K562 (cell line): ENCODE measurements at regions not wholly inside any gene's neighbourhood (a gene's known extent, or its start where the extent isn't known, plus 50 kb on each side); places are given as distances from the start of the nearest gene placed in this dataset.

Experiments used
- ATAC-seq: fragments of 200-7000 bp; cut with Tn5 transposase; 3 replicates; pipeline ENCODE4 v1.9.1; 2020; ENCODE audit warnings: moderate library complexity
- BruUV-seq: library from RNA; stranded (reverse); fragments of 400-500 nt; replicated peaks from 2 replicates; lab custom pipeline; 2021; lab: Mats Ljungman, UMichigan
- CTCF ChIA-PET: fragments of 300-600 bp; formaldehyde crosslinking; extraction: SDS; loops from one replicate; lab custom pipeline; 2021; ENCODE audit warnings: low intra/inter-chr PET ratio; lab: Yijun Ruan, JAX
- POLR2A ChIA-PET: fragments of 300-600, 350-650 bp; sonication (Branson Sonifier 250); formaldehyde crosslinking; extraction: SDS; loops from one replicate; lab custom pipeline; 2021; ENCODE audit warnings: antibody characterized with exemption, inconsistent platforms; lab: Yijun Ruan, JAX
- DNase-seq, 4 experiments: peaks; one replicate each; pipeline versions ENCODE4 v3.0.0 to v3.0.0-alpha.2; 2011 to 2018; ENCODE audit warnings: low spot score in 3 of 4, mixed read lengths in 3 of 4; ENCODE audit errors: extremely low read depth in 1 of 4
- FAIRE-seq: peaks from 2 replicates; lab custom pipeline; 2011; peaks lifted over from hg19 to GRCh38; lab: Jason Lieb, UNC
- H2AFZ ChIP-seq: 2 replicates; pipeline ENCODE4 v1.6.0; 2011; ENCODE audit warnings: low read depth, low read length, control low read depth, inconsistent platforms
- H3K27ac ChIP-seq: fragments of 200-600 bp; 3 replicates; pipeline ENCODE4 v1.8.0; 2011; ENCODE audit warnings: low read depth, mild to moderate bottlenecking, control low read depth, inconsistent platforms, low read length, moderate library complexity, mixed read lengths; ENCODE audit errors: extremely low read depth
- H3K27me3 ChIP-seq, 2 experiments: fragments of 300-600 bp in 1 of 2; 2 replicates in 1 of 2; 3 replicates in 1 of 2; pipeline versions ENCODE4 v1.6.0 to v1.8.0; 2011; ENCODE audit warnings: inconsistent platforms in 2 of 2, low read length in 2 of 2, mild to moderate bottlenecking in 1 of 2, mixed read lengths in 1 of 2, moderate library complexity in 1 of 2; ENCODE audit not compliant: control insufficient read depth in 2 of 2, insufficient read depth in 2 of 2
- H3K36me3 ChIP-seq: fragments of 300-600 bp; 3 replicates; pipeline ENCODE4 v1.8.0; 2011; ENCODE audit warnings: mild to moderate bottlenecking, low read length, inconsistent platforms; ENCODE audit not compliant: control insufficient read depth, insufficient read depth
- H3K4me1 ChIP-seq, 2 experiments: fragments of 200-600 bp in 1 of 2; replicated peaks in 1 of 2; 2 replicates in 1 of 2; 3 replicates in 1 of 2; pipeline versions ENCODE4 v1.5.1 to v1.8.0; 2011; ENCODE audit warnings: inconsistent platforms in 2 of 2, low read length in 2 of 2, mild to moderate bottlenecking in 1 of 2, mixed read lengths in 1 of 2, moderate library complexity in 1 of 2; ENCODE audit not compliant: control insufficient read depth in 2 of 2, insufficient read depth in 2 of 2
- H3K4me2 ChIP-seq: 2 replicates; pipeline ENCODE4 v1.6.1; 2011; ENCODE audit warnings: low read length, control low read depth, inconsistent platforms, mixed read lengths; ENCODE audit not compliant: insufficient read depth
- H3K4me3 ChIP-seq: fragments of 200-600 bp; sonication (generic), shearing (Covaris generic); 2 replicates; pipeline ENCODE4 v1.5.1; 2016; ENCODE audit warnings: control low read depth, inconsistent platforms
- H3K79me2 ChIP-seq: fragments of 200-600 bp; 3 replicates; pipeline ENCODE4 v1.8.0; 2011; ENCODE audit warnings: low read length, inconsistent platforms; ENCODE audit not compliant: control insufficient read depth, insufficient read depth
- H3K9ac ChIP-seq, 2 experiments: 2 replicates each; pipeline versions ENCODE4 v1.6.0 to v1.6.1; 2011; ENCODE audit warnings: low read depth in 2 of 2, low read length in 2 of 2, control low read depth in 1 of 2, inconsistent platforms in 1 of 2, mild to moderate bottlenecking in 1 of 2, mixed read lengths in 1 of 2; ENCODE audit not compliant: insufficient read depth in 1 of 2
- H3K9me1 ChIP-seq: one replicate; pipeline ENCODE4 v1.6.0; 2011; ENCODE audit warnings: inconsistent platforms, mild to moderate bottlenecking, low read length, moderate library complexity; ENCODE audit not compliant: control insufficient read depth, insufficient read depth
- H3K9me3 ChIP-seq: replicated peaks from 2 replicates; pipeline ENCODE4 v1.5.1; 2011; ENCODE audit warnings: low read depth, low read length, inconsistent platforms; ENCODE audit not compliant: control insufficient read depth, insufficient read depth
- H4K20me1 ChIP-seq: replicated peaks from 2 replicates; pipeline ENCODE4 v1.6.1; 2011; ENCODE audit warnings: low read length, inconsistent platforms, mixed read lengths; ENCODE audit not compliant: control insufficient read depth, insufficient read depth
- DLX4 ChIP-seq: fragments of 250-450 bp; sonication (Bioruptor Pico); IDR thresholded peaks from 2 replicates; pipeline ENCODE4 v1.6.1; 2021; ENCODE audit warnings: mild to moderate bottlenecking
- FUS ChIP-seq: fragments of 200-400 bp; formaldehyde crosslinking; optimal IDR thresholded peaks from 2 replicates; pipeline ENCODE3; 2017; ENCODE audit warnings: low read depth, low read length
- HES1 ChIP-seq: fragments of 450-650 bp; IDR thresholded peaks from 2 replicates; pipeline ENCODE4 v1.6.1; 2016; ENCODE audit warnings: low read depth, mild to moderate bottlenecking, moderate library complexity
- HOXB6 ChIP-seq: fragments of 250-450 bp; sonication (Bioruptor Pico); IDR thresholded peaks from 2 replicates; pipeline ENCODE4 v1.5.1; 2022; ENCODE audit warnings: mild to moderate bottlenecking, borderline replicate concordance
- KHSRP ChIP-seq: fragments of 450-650 bp; IDR thresholded peaks from 2 replicates; pipeline ENCODE4 v1.6.1; 2017
- MAFK ChIP-seq: IDR thresholded peaks from 2 replicates; pipeline ENCODE4 v1.6.1; 2011; ENCODE audit warnings: low read length, improper control_type of control experiment
- STAG1 ChIP-seq: sonication (generic); formaldehyde crosslinking; IDR thresholded peaks from 2 replicates; pipeline ENCODE4 v1.5.0; 2020; ENCODE audit warnings: missing genetic modification reagents, borderline replicate concordance
- SUPT5H ChIP-seq: fragments of 450-650 bp; IDR thresholded peaks from 2 replicates; pipeline ENCODE4 v1.6.1; 2016
- ZC3H4 ChIP-seq: sonication (generic); formaldehyde crosslinking; IDR thresholded peaks from 2 replicates; pipeline ENCODE4 v1.9.0; 2021; ENCODE audit warnings: missing genetic modification reagents, borderline replicate concordance
- ZNF408 ChIP-seq: fragments of 250-450 bp; sonication (Bioruptor Pico); IDR thresholded peaks from 2 replicates; pipeline ENCODE4 v1.4.0; 2020; ENCODE audit warnings: low read depth, mild to moderate bottlenecking, moderate library complexity
- ZNF707 ChIP-seq: fragments of 250-450 bp; sonication (Bioruptor Pico); conservative IDR thresholded peaks from 2 replicates; pipeline ENCODE4 v1.8.0; 2022; ENCODE audit warnings: inconsistent platforms, mild to moderate bottlenecking, moderate library complexity
- ZNF77 ChIP-seq: fragments of 250-450 bp; sonication (Bioruptor Pico); IDR thresholded peaks from 2 replicates; pipeline ENCODE4 v1.5.0; 2020
- WGBS: fragments of 100-300 bp; shearing (Covaris generic); methylation state at CpG from one replicate; pipeline ENCODE4 v1.1.6; 2016; ENCODE audit warnings: low coverage, mixed read lengths; ENCODE audit not compliant: insufficient coverage; ENCODE audit errors: missing lambda C conversion rate; 5-methylcytosine and 5-hydroxymethylcytosine counted together
- in situ Hi-C: fragments of 300-500 bp; cut with MboI; formaldehyde crosslinking; loops from 4 replicates; pipeline ENCODE4 v1.15.0; 2018; ENCODE audit warnings: inconsistent platforms, mixed read lengths
- intact Hi-C: fragments of 100-400 bp; cut with micrococcal nuclease; formaldehyde crosslinking; loops from 2 replicates; pipeline ENCODE4 v1.14.2; 2022
- TF ChIP-seq, protein P1 (sequence below): fragments of 450-650 bp; IDR thresholded peaks from 2 replicates; pipeline ENCODE4 v1.6.1; 2016; ENCODE audit warnings: low read depth
- TF ChIP-seq, protein P2 (sequence below): sonication (generic); formaldehyde crosslinking; IDR thresholded peaks from 2 replicates; pipeline ENCODE4 v1.8.0; 2022; ENCODE audit warnings: mild to moderate bottlenecking, missing genetic modification reagents

- in situ Hi-C loops = no loop called here
- no peaks in the 10 kb centered on the region for H4K20me1 ChIP-seq
- no peak for DNase-seq
- intact Hi-C loops = no loop called here
- no peaks in the 10 kb centered on the region for H3K9me1 ChIP-seq
- no peak for ATAC-seq
- no peak overlapping the region for H3K27ac ChIP-seq
- ChIA-PET CTCF (no interaction called here), POLR2A (no interaction called here)
- H3K4me2 ChIP-seq = no peak overlapping the region
- no peaks in the 10 kb centered on the region for H3K9me3 ChIP-seq
- no peaks in the 10 kb centered on the region for H3K36me3 ChIP-seq
- no peak overlapping the region for H3K4me3 ChIP-seq
- no peak for FAIRE-seq
- no peak overlapping the region for H3K9ac ChIP-seq
- 0% methylated on average over 1 of the region's 1 CpG for WGBS
- no peaks in the 10 kb centered on the region for H3K27me3 ChIP-seq
- no peak overlapping the region for H2AFZ ChIP-seq
- no peaks in the 10 kb centered on the region for H3K79me2 ChIP-seq
- BruUV-seq = no TSS peak
- no peaks in the 10 kb centered on the region for H3K4me1 ChIP-seq
- no peak for TF ChIP-seq STAG1
- no peak for TF ChIP-seq FUS
- TF ChIP-seq ZNF77 (CRISPR knock-in tag) = no peak
- TF ChIP-seq MAFK = no peak
- no peak for TF ChIP-seq DLX4 (CRISPR knock-in tag)
- TF ChIP-seq ZNF707 (CRISPR knock-in tag) = no peak
- TF ChIP-seq ZC3H4 = no peak
- TF ChIP-seq ZNF408 = no peak
- TF ChIP-seq HOXB6 (CRISPR knock-in tag) = no peak
- TF ChIP-seq, protein P1, sequence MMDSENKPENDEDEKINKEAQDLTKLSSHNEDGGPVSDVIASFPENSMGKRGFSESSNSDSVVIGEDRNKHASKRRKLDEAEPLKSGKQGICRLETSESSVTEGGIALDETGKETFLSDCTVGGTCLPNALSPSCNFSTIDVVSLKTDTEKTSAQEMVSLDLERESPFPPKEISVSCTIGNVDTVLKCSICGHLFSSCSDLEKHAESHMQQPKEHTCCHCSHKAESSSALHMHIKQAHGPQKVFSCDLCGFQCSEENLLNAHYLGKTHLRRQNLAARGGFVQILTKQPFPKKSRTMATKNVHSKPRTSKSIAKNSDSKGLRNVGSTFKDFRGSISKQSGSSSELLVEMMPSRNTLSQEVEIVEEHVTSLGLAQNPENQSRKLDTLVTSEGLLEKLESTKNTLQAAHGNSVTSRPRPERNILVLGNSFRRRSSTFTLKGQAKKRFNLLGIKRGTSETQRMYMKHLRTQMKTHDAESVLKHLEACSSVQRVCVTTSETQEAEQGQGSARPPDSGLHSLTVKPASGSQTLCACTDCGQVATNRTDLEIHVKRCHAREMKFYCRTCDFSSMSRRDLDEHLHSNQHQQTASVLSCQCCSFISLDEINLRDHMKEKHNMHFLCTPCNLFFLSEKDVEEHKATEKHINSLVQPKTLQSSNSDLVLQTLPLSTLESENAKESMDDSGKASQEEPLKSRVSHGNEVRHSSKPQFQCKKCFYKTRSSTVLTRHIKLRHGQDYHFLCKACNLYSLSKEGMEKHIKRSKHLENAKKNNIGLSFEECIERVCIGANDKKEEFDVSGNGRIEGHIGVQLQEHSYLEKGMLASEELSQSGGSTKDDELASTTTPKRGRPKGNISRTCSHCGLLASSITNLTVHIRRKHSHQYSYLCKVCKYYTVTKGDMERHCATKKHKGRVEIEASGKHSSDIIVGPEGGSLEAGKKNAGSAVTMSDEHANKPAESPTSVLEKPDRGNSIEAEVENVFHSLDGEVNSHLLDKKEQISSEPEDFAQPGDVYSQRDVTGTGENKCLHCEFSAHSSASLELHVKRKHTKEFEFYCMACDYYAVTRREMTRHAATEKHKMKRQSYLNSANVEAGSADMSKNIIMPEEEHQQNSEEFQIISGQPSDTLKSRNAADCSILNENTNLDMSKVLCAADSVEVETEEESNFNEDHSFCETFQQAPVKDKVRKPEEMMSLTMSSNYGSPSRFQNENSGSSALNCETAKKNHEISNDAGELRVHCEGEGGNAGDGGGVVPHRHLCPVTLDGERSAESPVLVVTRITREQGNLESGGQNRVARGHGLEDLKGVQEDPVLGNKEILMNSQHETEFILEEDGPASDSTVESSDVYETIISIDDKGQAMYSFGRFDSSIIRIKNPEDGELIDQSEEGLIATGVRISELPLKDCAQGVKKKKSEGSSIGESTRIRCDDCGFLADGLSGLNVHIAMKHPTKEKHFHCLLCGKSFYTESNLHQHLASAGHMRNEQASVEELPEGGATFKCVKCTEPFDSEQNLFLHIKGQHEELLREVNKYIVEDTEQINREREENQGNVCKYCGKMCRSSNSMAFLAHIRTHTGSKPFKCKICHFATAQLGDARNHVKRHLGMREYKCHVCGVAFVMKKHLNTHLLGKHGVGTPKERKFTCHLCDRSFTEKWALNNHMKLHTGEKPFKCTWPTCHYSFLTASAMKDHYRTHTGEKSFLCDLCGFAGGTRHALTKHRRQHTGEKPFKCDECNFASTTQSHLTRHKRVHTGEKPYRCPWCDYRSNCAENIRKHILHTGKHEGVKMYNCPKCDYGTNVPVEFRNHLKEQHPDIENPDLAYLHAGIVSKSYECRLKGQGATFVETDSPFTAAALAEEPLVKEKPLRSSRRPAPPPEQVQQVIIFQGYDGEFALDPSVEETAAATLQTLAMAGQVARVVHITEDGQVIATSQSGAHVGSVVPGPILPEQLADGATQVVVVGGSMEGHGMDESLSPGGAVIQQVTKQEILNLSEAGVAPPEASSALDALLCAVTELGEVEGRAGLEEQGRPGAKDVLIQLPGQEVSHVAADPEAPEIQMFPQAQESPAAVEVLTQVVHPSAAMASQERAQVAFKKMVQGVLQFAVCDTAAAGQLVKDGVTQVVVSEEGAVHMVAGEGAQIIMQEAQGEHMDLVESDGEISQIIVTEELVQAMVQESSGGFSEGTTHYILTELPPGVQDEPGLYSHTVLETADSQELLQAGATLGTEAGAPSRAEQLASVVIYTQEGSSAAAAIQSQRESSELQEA = no peak
- TF ChIP-seq HES1 = no peak
- TF ChIP-seq, protein P2, sequence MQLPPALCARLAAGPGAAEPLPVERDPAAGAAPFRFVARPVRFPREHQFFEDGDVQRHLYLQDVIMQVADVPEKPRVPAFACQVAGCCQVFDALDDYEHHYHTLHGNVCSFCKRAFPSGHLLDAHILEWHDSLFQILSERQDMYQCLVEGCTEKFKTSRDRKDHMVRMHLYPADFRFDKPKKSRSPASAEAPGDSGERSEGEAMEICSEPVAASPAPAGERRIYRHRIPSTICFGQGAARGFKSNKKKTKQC (CRISPR knock-in tag) = no peak
- no peak for TF ChIP-seq SUPT5H
- TF ChIP-seq KHSRP = no peak
Measured at GRCh38 chr4:33357121-33357520, 2637.0 kb downstream of the PCDH7 start.
